HK-2 (cell line): ENCODE measurements at regions not wholly inside any gene's neighbourhood (a gene's known extent, or its start where the extent isn't known, plus 50 kb on each side); places are given as distances from the start of the nearest gene placed in this dataset.

Source experiments
- DNase-seq: peaks from one replicate; pipeline ENCODE4 v3.0.0-alpha.2; 2018; ENCODE audit not compliant: unreplicated experiment

GRCh38 chr3:23644099-23644498, 161.7 kb upstream of the UBE2E1 start:
- DNase-seq = no peak

GRCh38 chr3:23644676-23645075, 161.1 kb upstream of the UBE2E1 start:
- DNase-seq = no peak

GRCh38 chr3:23645533-23646183, 160.1 kb upstream of the UBE2E1 start:
- DNase-seq = no peak

GRCh38 chr3:23646184-23646920, 159.4 kb upstream of the UBE2E1 start:
- no peak for DNase-seq

- no peak for DNase-seq
Observed at GRCh38 chr3:23647706-23648258, 158.0 kb upstream of the UBE2E1 start.

GRCh38 chr3:23648326-23648995, 157.3 kb upstream of the UBE2E1 start:
- no peak for DNase-seq

- no peak for DNase-seq
Observed at GRCh38 chr3:23648996-23649395, 156.8 kb upstream of the UBE2E1 start.

GRCh38 chr3:23649448-23649847, 156.3 kb upstream of the UBE2E1 start:
- DNase-seq = no peak

GRCh38 chr3:23650371-23651140, 155.2 kb upstream of the UBE2E1 start:
- DNase-seq = no peak

GRCh38 chr3:23653647-23654525, 151.9 kb upstream of the UBE2E1 start:
- no peak for DNase-seq

GRCh38 chr3:23654571-23654970, 151.2 kb upstream of the UBE2E1 start:
- DNase-seq = no peak

GRCh38 chr3:23655749-23656148, 150.0 kb upstream of the UBE2E1 start:
- no peak for DNase-seq

- DNase-seq = no peak
Observed at GRCh38 chr3:23656199-23656598, 149.6 kb upstream of the UBE2E1 start.

GRCh38 chr3:23656821-23657220, 148.9 kb upstream of the UBE2E1 start:
- no peak for DNase-seq

- no peak for DNase-seq
Observed at GRCh38 chr3:23657647-23658046, 148.1 kb upstream of the UBE2E1 start.

GRCh38 chr3:23659274-23659673, 146.5 kb upstream of the UBE2E1 start:
- no peak for DNase-seq

GRCh38 chr3:23659840-23660430, 145.8 kb upstream of the UBE2E1 start:
- DNase-seq = no peak

GRCh38 chr3:23662079-23662617, 143.6 kb upstream of the UBE2E1 start:
- no peak for DNase-seq

- no peak for DNase-seq
Observed at GRCh38 chr3:23663246-23663645, 142.5 kb upstream of the UBE2E1 start.

GRCh38 chr3:23663661-23664186, 142.0 kb upstream of the UBE2E1 start:
- no peak for DNase-seq
